ENCODE measurements at regions not wholly inside any gene's neighbourhood (a gene's known extent, or its start where the extent isn't known, plus 50 kb on each side); places are given as distances from the start of the nearest gene placed in this dataset.

GRCh38 chr6:44006123-44006871 lies 121.0 kb downstream of the MRPL14 start:
- TF ChIP-seq CTCF (IDR thresholded peaks at IDR 0.05): no peak
- TF ChIP-seq POLR2A (IDR thresholded peaks at IDR 0.05): no peak

Data from sigmoid colon (tissue), 3 donors.